DMS153 (cell line): ENCODE measurements at regions not wholly inside any gene's neighbourhood (a gene's known extent, or its start where the extent isn't known, plus 50 kb on each side); places are given as distances from the start of the nearest gene placed in this dataset.

ENCODE experiments used
- DNase-seq: peaks from one replicate; lab custom pipeline; 2025; lab: John Stamatoyannopoulos, UW

- DNase-seq, result no peak
These were observed 147.8 kb upstream of the MAX start for GRCh38 chr14:65250162-65250495.

- DNase-seq, result no peak
These were observed 148.9 kb upstream of the MAX start for GRCh38 chr14:65251213-65251612.

GRCh38 chr14:65252482-65253255, 150.4 kb upstream of the MAX start:
- no peak for DNase-seq

- DNase-seq, result no peak
These were observed 152.8 kb upstream of the MAX start for GRCh38 chr14:65255029-65255545.

GRCh38 chr14:65255583-65256461, 153.5 kb upstream of the MAX start:
- peak; percentile 39 for DNase-seq

GRCh38 chr14:65256714-65257113, 154.4 kb upstream of the MAX start:
- DNase-seq, result no peak

GRCh38 chr14:65257425-65257824, 155.1 kb upstream of the FUT8 start:
- no peak for DNase-seq

- DNase-seq, result no peak
These were observed 154.1 kb upstream of the FUT8 start for GRCh38 chr14:65258391-65258790.

GRCh38 chr14:65259000-65259399, 153.5 kb upstream of the FUT8 start:
- DNase-seq, result no peak

- no peak for DNase-seq
These were observed 151.7 kb upstream of the FUT8 start for GRCh38 chr14:65260786-65261185.

GRCh38 chr14:65261425-65261920, 151.1 kb upstream of the FUT8 start:
- DNase-seq, result no peak

GRCh38 chr14:65261946-65262345, 150.6 kb upstream of the FUT8 start:
- no peak for DNase-seq

- DNase-seq, result no peak
These were observed 149.2 kb upstream of the FUT8 start for GRCh38 chr14:65263177-65263788.

- DNase-seq, result no peak
These were observed 144.7 kb upstream of the FUT8 start for GRCh38 chr14:65267856-65268255.

- DNase-seq, result no peak
These were observed 143.9 kb upstream of the FUT8 start for GRCh38 chr14:65268594-65268993.

GRCh38 chr14:65269732-65270131, 142.8 kb upstream of the FUT8 start:
- no peak for DNase-seq

- no peak for DNase-seq
These were observed 135.5 kb upstream of the FUT8 start for GRCh38 chr14:65277027-65277426.

GRCh38 chr14:65277580-65278270, 134.8 kb upstream of the FUT8 start:
- DNase-seq, result no peak

- DNase-seq, result no peak
These were observed 133.9 kb upstream of the FUT8 start for GRCh38 chr14:65278589-65278988.

GRCh38 chr14:65279510-65279909, 133.0 kb upstream of the FUT8 start:
- no peak for DNase-seq

- DNase-seq, result no peak
These were observed 132.6 kb upstream of the FUT8 start for GRCh38 chr14:65279958-65280357.

- no peak for DNase-seq
These were observed 131.9 kb upstream of the FUT8 start for GRCh38 chr14:65280653-65281052.
